ENCODE measurements at regions not wholly inside any gene's neighbourhood (a gene's known extent, or its start where the extent isn't known, plus 50 kb on each side); places are given as distances from the start of the nearest gene placed in this dataset.

DNA sequence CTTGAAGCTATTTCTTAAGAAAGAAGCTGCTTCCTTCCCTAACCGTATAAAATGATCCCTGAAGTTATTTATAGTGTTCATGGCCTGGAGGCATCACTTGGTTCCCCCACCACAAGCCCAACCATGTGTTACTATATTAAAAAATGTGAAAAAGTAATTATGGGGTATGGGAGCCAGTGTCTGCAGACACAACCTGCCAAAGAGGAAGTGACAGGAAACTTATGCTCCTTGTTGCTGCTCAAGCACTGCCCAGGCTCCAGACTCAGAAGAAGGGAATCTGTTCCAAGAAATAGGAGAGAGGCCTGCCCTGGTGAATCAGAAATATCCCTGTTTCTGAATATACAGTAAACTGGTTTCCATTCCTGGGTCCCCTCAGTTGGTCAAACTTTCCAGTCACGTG, 217.2 kb upstream of the BMP4 start:
- DNase-seq (ENCODE audit: low read depth): no peak
- TF ChIP-seq CTCF (IDR thresholded peaks at IDR 0.05; ENCODE audit: control insufficient read depth, extremely low read depth, insufficient read depth): no peak
- no peak overlapping the region for H3K4me3 ChIP-seq (ENCODE audit: low read depth, low read length)

- no peak for TF ChIP-seq CTCF (IDR thresholded peaks at IDR 0.05; ENCODE audit: control insufficient read depth, extremely low read depth, insufficient read depth)
- H3K4me3 ChIP-seq (ENCODE audit: low read depth, low read length): no peak overlapping the region
- DNase-seq (ENCODE audit: low read depth): no peak
These were observed 217.8 kb upstream of the BMP4 start for GRCh38 chr14:54174457-54174856.

DNA sequence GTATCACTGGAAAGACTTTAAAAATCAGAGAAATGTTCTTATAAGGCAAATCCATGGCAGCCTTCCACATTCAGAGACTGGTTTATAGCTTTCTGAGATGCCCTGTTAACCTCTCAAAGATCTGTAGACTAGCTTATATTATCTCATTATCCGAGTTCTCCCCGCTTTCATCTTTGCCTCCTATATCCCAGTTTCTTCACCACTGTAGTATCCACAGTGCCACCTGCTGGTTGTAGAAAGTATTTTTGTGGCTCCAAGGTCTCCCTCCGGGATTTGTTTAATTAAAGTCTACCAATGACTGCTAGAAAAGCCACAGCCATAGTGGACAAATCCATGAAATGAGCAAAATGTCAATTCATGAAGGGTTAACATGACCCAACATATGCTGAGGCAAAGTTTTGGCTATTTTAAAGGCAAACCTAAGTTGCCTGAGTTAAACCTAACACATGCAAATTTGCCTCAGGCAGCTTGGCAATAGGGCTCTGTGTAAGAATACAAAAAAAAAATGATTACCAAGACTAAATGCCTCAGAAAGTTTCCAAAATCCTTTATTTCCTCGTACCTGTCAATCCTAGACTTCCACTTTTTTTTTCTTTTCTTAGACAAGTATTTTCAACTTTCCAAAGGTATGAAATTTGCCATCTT, 218.8 kb upstream of the BMP4 start:
- TF ChIP-seq CTCF (IDR thresholded peaks at IDR 0.05; ENCODE audit: control insufficient read depth, extremely low read depth, insufficient read depth): peak; percentile 81
- peak; percentile 23 for DNase-seq (ENCODE audit: low read depth)
- H3K4me3 ChIP-seq (ENCODE audit: low read depth, low read length): no peak overlapping the region

GRCh38 chr14:54177019-54177418, 219.8 kb upstream of the CDKN3 start:
- TF ChIP-seq CTCF (IDR thresholded peaks at IDR 0.05; ENCODE audit: control insufficient read depth, extremely low read depth, insufficient read depth): no peak
- H3K4me3 ChIP-seq (ENCODE audit: low read depth, low read length): no peak overlapping the region

GRCh38 chr14:54177641-54178621, 218.9 kb upstream of the CDKN3 start:
- no peak for TF ChIP-seq CTCF (IDR thresholded peaks at IDR 0.05; ENCODE audit: control insufficient read depth, extremely low read depth, insufficient read depth)
- DNase-seq (ENCODE audit: low read depth): no peak

More at GRCh38 chr14:54177019-54177418, 219.8 kb upstream of the CDKN3 start:
- DNase-seq (ENCODE audit: low read depth): no peak

GRCh38 chr14:54182419-54183045, 214.3 kb upstream of the CDKN3 start:
- no peak overlapping the region for H3K4me3 ChIP-seq (ENCODE audit: low read depth, low read length)
- no peak for DNase-seq (ENCODE audit: low read depth)
- no peak for TF ChIP-seq CTCF (IDR thresholded peaks at IDR 0.05; ENCODE audit: control insufficient read depth, extremely low read depth, insufficient read depth)

More at GRCh38 chr14:54177641-54178621, 218.9 kb upstream of the CDKN3 start:
- no peak overlapping the region for H3K4me3 ChIP-seq (ENCODE audit: low read depth, low read length)
